Keratinocyte (primary cell): ENCODE measurements at regions not wholly inside any gene's neighbourhood (a gene's known extent, or its start where the extent isn't known, plus 50 kb on each side); places are given as distances from the start of the nearest gene placed in this dataset.

Source experiments
- DNase-seq: peaks from one replicate; pipeline ENCODE4 v3.0.0-alpha.2; 2011; ENCODE audit warnings: low read depth, missing footprints, low spot score
- FAIRE-seq: peaks from 2 replicates; lab custom pipeline; 2011; peaks lifted over from hg19 to GRCh38; lab: Jason Lieb, UNC
- H2AFZ ChIP-seq: 2 replicates; pipeline ENCODE4 v1.6.0; 2012; ENCODE audit warnings: low read length, control low read depth, inconsistent platforms; ENCODE audit not compliant: control insufficient read depth
- H3K27ac ChIP-seq: 2 replicates; pipeline ENCODE4 v1.5.1; 2011; ENCODE audit warnings: low read length; ENCODE audit not compliant: control insufficient read depth, insufficient read depth
- H3K27me3 ChIP-seq: 3 replicates; pipeline ENCODE4 v1.6.0; 2011; ENCODE audit warnings: low read length; ENCODE audit not compliant: control insufficient read depth, insufficient read depth; ENCODE audit errors: extremely low read depth
- H3K36me3 ChIP-seq, 2 experiments: 2 replicates in 1 of 2; 3 replicates in 1 of 2; pipeline ENCODE4 v1.5.1; 2011; ENCODE audit warnings: low read length in 2 of 2, mild to moderate bottlenecking in 1 of 2; ENCODE audit not compliant: control insufficient read depth in 2 of 2, insufficient read depth in 2 of 2; ENCODE audit errors: extremely low read depth in 1 of 2
- H3K4me1 ChIP-seq: 3 replicates; pipeline ENCODE4 v1.5.1; 2011; ENCODE audit warnings: low read length; ENCODE audit not compliant: control insufficient read depth, insufficient read depth; ENCODE audit errors: extremely low read depth
- H3K4me2 ChIP-seq: 3 replicates; pipeline ENCODE4 v1.6.0; 2011; ENCODE audit warnings: low read depth, low read length; ENCODE audit not compliant: control insufficient read depth, insufficient read depth; ENCODE audit errors: extremely low read depth
- H3K4me3 ChIP-seq, 3 experiments: fragments of 200-600 bp in 1 of 3; sonication (generic) in 1 of 3; 2 replicates in 2 of 3; 3 replicates in 1 of 3; pipeline ENCODE4 v1.5.1; 2011 to 2016; ENCODE audit warnings: low read length in 3 of 3, mild to moderate bottlenecking in 3 of 3, control low read depth in 2 of 3, inconsistent platforms in 1 of 3, low read depth in 1 of 3, mixed read lengths in 1 of 3, mixed run types in 1 of 3, moderate library complexity in 1 of 3; ENCODE audit not compliant: control insufficient read depth in 2 of 3, insufficient read depth in 2 of 3; ENCODE audit errors: extremely low read depth in 1 of 3
- H3K79me2 ChIP-seq: 2 replicates; pipeline ENCODE4 v1.6.0; 2012; ENCODE audit warnings: low read length; ENCODE audit not compliant: control insufficient read depth, insufficient read depth
- H3K9ac ChIP-seq: 3 replicates; pipeline ENCODE4 v1.6.0; 2011; ENCODE audit warnings: low read length; ENCODE audit not compliant: control insufficient read depth, insufficient read depth; ENCODE audit errors: extremely low read depth
- H3K9me1 ChIP-seq: 3 replicates; pipeline ENCODE4 v1.6.0; 2011; ENCODE audit warnings: low read length; ENCODE audit not compliant: control insufficient read depth, insufficient read depth; ENCODE audit errors: extremely low read depth
- H3K9me3 ChIP-seq: 2 replicates; pipeline ENCODE4 v1.5.1; 2012; ENCODE audit warnings: low read depth, low read length; ENCODE audit not compliant: control insufficient read depth
- H4K20me1 ChIP-seq: 3 replicates; pipeline ENCODE4 v1.6.0; 2011; ENCODE audit warnings: low read length; ENCODE audit not compliant: control insufficient read depth, insufficient read depth; ENCODE audit errors: extremely low read depth
- CTCF ChIP-seq, 3 experiments: IDR thresholded peaks in 1 of 3; conservative IDR thresholded peaks in 1 of 3; optimal IDR thresholded peaks in 1 of 3; 2 replicates in 2 of 3; 3 replicates in 1 of 3; pipeline versions ENCODE3 to v1.5.1; 2011; ENCODE audit warnings: low read length in 3 of 3, mild to moderate bottlenecking in 3 of 3, moderate library complexity in 2 of 3, control low read depth in 1 of 3, inconsistent platforms in 1 of 3; ENCODE audit not compliant: insufficient read depth in 2 of 3; ENCODE audit errors: extremely low read depth in 1 of 3
- EZH2 ChIP-seq: IDR thresholded peaks from one replicate; pipeline ENCODE4 v1.6.1; 2012; ENCODE audit warnings: inconsistent platforms, mild to moderate bottlenecking, low read length, moderate library complexity
- dilution Hi-C: fragments of 300-500 bp; cut with MboI; formaldehyde crosslinking; loops from one replicate; pipeline ENCODE4 v1.7.0; 2020; ENCODE audit warnings: low sequenced_read_pairs; ENCODE audit not compliant: extremely low pct_ligation_motif_present

GRCh38 chr12:69036533-69036932, 103.6 kb upstream of the CPM start:
- dilution Hi-C loops = no loop called here
- H3K9me1 ChIP-seq = no peaks in the 10 kb centered on the region

GRCh38 chr12:69036999-69037398, 104.0 kb upstream of the CPM start:
- no peaks in the 10 kb centered on the region for H3K27me3 ChIP-seq
- H3K4me1 ChIP-seq = no peaks in the 10 kb centered on the region
- dilution Hi-C loops = no loop called here
- no peak for DNase-seq
- H3K4me3 ChIP-seq = no peak overlapping the region
- H3K27ac ChIP-seq = no peak overlapping the region
- no peak overlapping the region for H2AFZ ChIP-seq
- H3K79me2 ChIP-seq = no peaks in the 10 kb centered on the region
- TF ChIP-seq EZH2 (no peak), CTCF (optimal IDR thresholded peaks at IDR 0.05 in 1 of 3, IDR thresholded peaks at IDR 0.05 in 1 of 3, conservative IDR thresholded peaks at IDR 0.05 in 1 of 3; ENCODE audit: extremely low read depth in 1 of 3, insufficient read depth in 2 of 3, low read length in 3 of 3) (no peak)
- no peaks in the 10 kb centered on the region for H3K9me3 ChIP-seq
- no peaks in the 10 kb centered on the region for H4K20me1 ChIP-seq
- H3K36me3 ChIP-seq = no peaks in the 10 kb centered on the region
- no peaks in the 10 kb centered on the region for H3K9me1 ChIP-seq
- no peak overlapping the region for H3K9ac ChIP-seq
- FAIRE-seq = no peak
- no peak overlapping the region for H3K4me2 ChIP-seq

More at GRCh38 chr12:69036533-69036932, 103.6 kb upstream of the CPM start:
- Histone ChIP-seq H4K20me1 (no peaks in the 10 kb centered on the region), H3K79me2 (no peaks in the 10 kb centered on the region), H3K4me3 (no peak overlapping the region), H3K36me3 (no peaks in the 10 kb centered on the region), H3K4me2 (no peak overlapping the region), H3K4me1 (no peaks in the 10 kb centered on the region), H3K9me3 (no peaks in the 10 kb centered on the region), H2AFZ (no peak overlapping the region), H3K27ac (no peak overlapping the region), H3K27me3 (no peaks in the 10 kb centered on the region), H3K9ac (no peak overlapping the region)
- TF ChIP-seq CTCF (optimal IDR thresholded peaks at IDR 0.05 in 1 of 3, IDR thresholded peaks at IDR 0.05 in 1 of 3, conservative IDR thresholded peaks at IDR 0.05 in 1 of 3; ENCODE audit: extremely low read depth in 1 of 3, insufficient read depth in 2 of 3, low read length in 3 of 3) = no peak
- TF ChIP-seq EZH2 = no peak
- DNase-seq = no peak
- no peak for FAIRE-seq
